Stimulated activated CD4-positive, alpha-beta T cell treated with anti-CD3 and anti-CD28 coated beads, Interleukin-12 subunit alpha, Interleukin-12 subunit beta, amount 100 ng/mL, for 24 hours (primary cell): ENCODE measurements at regions not wholly inside any gene's neighbourhood (a gene's known extent, or its start where the extent isn't known, plus 50 kb on each side); places are given as distances from the start of the nearest gene placed in this dataset.
"Not testable (repeated sequence)": the region's sequence is repeated elsewhere in the genome, so short reads cannot be mapped to it uniquely, and the experiment has no call there.

ENCODE experiments used
- DNase-seq, 2 experiments: peaks; one replicate each; pipeline ENCODE4 v3.0.0-alpha.2; 2020; ENCODE audit warnings: low read depth in 2 of 2

DNA sequence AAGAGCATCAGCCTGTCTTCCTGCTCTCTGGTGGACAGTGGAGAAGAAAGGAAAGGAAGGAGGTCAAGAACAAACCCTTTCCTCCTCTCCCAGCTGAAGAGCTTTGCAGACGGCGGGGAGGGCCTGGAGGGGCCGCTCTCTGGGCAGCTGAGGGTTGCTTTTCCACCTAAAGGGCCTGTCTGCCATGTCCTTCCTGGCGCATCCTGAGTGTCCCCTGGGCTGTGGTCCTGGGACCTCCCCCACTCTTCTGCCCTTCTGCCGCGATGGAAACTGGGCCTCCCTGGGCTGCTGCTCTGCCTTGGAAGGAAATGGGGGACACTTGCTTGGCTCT is 107.0 kb downstream of the ETS2 start:
- no peak for DNase-seq

DNA sequence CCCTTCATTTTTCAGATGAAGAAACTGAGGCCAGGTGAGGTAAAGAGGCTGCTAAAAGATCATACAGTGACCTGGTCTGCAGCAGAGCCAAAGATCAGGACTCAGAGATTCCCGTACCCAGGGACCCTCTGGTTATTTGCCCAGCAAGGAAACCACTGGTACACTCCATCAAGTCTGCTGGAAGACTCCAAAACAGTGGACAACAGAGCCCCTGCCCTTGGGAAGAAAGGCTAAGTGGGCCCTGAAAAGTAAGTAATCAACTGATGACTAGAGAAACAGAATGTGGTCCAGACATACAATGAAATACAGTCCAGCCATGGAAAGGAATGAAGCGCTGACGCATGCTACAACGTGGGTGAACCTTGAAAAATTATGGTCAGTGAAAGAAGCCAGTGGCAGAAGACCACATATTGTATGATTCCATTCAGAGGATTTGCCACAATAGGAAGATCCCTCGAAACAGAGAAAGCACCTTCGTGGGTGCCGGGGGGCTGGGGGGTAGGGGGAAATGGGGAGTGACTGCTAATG is 106.4 kb downstream of the ETS2 start:
- DNase-seq = no peak

DNA sequence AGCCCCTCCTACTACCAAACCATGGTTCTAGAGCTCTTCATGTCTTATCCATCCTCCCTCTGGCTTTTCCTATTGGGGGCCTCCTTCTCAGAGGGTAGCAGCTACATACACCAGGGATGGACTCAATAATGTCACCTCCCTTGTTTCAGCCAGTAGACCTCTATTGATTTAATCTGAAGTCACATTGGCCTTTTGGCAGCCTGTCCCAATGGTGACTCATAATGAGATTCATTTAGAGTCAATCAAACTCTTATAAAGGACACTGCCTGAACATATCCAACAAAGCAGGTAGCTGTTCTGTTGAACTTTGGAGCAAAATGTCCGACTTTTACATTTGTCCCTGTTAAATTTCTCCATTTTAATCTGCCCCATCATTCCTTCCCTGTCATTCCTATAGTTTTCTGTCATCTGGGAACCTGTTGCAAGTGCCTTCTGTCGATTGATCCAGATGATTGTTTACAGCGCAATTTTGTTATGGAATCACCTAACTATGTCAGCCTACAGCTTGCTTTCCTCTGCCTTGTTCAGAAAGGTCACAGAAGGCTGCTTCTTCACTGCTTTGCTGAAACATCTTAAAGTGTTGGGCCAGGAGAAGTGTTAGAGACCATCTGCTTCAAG is 105.9 kb downstream of the ETS2 start:
- no peak for DNase-seq

DNA sequence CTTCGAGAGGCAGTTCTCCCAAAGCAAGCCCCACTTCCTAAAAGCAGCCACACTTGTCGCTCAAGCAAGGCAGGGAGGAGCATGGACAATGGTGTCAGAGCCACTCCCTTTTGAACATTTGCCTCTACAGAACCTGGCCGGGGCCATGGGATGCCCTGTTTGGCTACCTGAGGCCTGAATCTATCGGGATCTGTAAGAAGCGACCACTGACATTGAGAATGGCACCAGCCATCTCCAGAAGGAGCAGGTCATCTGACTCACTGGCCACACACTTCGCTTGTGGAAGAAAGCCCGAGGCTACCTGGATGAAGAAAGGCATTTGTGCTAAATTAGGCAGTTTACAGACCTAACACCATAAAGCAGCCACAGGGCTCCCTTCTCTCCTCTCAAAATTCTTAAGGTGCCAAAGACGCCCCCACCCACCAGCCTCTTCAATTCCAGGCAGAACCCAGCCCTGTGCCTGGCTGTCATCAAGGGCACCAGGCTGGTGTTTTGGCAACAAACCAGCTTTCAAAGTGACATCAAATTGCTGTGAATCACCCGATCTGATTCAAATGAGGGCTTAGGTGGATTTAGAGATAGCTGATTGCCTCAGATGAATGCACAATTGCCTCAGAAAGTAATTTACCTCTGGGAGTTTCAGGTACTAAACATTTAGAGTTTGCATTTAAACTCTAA is 104.8 kb downstream of the ETS2 start:
- no peak for DNase-seq

DNA sequence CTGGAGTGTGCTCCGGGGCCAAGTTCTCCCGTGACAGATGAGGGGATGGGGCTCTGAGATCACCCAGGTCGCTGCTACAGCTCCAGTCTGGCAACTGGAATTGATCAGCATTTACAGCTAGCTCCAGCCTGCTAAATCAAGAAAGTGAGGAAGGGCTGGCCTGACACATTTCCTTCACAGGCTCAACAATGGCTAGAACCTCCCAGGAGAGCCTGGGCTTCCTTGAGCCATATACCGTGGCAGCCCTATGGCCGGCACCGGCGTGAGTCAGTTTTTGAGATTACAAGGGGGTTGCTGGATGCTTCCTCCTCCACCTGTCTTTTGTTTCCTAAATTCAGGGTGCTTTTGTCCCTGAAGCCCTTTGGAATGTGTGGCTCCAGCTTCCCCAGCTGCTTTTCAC is 104.2 kb downstream of the ETS2 start:
- no peak for DNase-seq

DNA sequence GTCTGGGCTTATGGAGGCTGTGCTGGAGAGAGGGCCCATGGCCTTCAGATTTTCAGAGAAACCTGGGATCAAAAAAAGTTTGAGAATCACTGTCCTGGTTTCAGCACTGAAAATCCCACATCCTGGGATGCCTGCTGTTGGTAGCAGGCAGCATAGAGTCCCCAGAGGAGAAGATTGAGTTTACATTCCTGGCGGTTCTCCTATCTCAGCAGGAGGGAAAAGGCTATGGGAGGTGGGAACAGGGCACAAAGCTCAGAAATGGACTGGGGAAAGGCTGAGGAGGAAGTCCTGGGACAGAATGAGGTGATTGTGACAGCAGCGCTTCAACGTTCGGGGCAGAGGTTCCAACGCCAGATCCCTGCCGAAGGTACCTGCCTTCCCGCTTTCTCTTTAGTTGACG is 103.4 kb downstream of the ETS2 start:
- no peak for DNase-seq

DNA sequence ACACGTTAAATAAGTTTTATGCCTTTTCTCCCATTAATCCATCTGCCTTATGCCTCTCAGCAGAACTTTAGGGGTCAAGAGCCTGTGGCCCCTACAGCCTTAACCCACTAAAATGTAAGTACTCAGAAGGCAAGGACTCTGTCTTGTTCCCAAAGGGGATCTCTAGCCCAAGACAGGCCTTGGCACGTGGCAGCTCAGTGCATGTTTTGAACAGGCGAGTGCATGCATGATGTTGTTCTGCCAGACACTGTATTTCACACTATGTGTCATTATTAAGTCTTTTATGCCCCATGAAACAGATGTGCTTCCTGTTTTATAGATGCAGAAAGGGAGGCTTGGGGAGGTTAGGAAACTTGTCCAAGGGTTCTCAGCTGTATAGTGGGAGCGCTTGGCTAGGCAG is 102.8 kb downstream of the ETS2 start:
- DNase-seq = no peak

DNA sequence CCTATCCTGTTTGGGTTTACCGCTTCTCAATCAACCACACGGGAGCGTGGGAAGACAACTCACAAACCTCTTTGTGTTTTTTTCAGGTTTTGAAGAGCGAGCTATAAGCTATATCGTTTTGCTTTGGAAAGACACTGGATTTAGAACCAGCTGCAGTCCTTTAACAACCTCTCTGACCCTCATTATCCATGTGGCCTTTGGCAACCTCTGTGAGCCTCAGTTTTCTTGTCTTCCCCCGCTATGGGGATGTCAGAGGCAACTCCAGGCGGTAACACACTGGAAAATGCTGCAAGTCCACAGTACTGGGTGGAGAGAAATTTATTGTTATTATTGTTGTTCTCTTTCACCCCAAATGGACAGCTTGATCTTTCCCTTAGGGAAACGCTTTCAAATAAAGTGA is 100.0 kb downstream of the ETS2 start:
- no peak for DNase-seq

DNA sequence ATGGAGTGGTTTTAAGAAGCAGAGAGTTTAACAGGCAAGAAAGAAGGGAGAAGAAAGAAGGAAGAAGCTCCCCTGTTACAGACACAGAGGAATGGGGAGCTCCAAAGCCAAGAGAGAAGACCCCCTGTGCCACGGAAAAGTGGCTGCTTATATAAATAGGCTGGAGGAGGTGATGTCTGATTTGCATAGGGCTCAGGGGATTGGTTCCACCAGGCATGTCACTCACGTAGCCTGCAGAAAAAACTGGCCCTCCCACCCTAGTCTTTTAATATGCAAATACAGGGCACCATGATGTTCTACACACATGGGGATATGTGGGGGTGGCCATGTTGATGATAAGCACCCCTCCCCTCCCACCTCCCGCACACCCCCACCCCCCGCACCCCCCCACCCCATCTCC is 99.6 kb downstream of the ETS2 start:
- no peak for DNase-seq

DNA sequence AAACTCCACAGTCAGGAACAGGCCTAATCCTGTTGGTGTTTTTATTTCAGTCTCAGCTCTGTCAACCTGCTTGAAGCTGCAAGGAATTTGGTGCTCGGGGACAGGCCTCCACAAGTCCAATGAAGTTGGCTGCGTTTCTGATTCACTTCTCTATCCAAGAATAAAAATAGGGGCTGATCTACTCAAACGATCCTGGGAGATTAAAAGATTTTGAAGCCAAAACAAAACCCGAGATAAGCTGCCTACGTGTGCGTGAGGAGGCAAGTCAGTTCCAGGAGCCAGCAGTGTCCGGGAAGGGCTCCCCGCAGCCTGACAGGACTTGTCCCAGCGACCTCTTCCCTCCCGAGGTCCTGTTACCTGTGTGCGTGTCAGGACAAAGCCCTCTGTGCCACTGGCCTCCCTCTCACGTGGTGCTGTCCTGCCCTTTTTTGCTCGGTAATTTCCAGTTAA is 98.0 kb downstream of the ETS2 start:
- no peak for DNase-seq

DNA sequence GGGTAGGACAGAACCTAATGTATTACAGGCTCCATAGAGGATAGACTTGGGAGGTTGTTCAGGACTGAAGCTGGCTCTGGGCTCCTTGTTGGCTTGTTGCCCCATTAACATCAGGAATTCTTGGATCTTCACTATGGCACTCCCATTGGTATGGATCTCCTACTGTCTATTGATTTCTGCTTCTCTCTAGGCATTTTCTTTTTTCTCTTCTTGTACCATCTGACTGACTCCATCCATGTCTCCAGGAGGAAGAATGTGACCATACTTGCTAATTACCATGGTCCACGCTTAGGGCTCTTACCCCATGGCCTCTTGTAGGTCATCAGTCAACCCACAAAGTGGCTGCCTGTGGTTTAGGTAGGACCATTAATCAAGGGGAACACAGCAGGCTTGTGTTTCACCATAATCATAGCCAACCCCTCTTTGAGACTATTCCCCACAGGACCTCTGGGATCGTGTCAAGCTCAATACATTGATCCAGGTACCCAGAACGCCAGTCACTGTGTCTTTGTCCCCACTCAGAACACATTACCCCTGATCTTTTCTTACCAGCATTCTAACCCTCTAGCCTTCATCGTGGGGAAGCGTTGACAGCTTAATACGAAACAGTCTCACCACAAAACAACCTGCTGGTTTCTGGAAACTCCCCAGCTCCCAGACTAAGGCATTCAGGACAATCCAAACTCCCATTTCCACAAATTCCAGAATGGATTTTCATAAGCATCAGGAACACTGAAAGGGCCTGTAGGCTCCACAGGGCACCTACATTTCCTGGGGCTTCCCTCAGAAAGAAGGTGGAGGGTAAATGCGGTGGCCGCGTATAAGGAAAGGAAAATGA is 97.1 kb downstream of the ETS2 start:
- no peak for DNase-seq

DNA sequence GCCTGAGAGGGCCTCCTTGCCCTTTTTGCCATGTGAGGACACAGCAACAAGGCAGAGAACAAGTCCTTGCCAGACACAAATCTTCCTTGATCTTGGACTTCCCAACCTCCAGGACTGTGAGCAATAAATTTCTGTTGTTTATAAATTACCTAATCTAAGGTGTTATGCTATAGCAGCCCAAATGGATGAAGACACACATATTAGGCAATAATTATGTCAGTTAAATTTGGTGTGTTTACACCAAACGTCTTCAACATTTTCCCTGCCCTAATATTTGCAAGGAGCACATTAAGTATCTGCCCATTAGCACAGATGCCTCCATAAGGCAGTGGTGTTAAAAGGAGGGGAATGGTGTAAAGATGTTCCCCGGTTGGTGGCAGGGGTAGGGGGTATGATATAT is 94.8 kb downstream of the ETS2 start:
- no peak for DNase-seq

DNA sequence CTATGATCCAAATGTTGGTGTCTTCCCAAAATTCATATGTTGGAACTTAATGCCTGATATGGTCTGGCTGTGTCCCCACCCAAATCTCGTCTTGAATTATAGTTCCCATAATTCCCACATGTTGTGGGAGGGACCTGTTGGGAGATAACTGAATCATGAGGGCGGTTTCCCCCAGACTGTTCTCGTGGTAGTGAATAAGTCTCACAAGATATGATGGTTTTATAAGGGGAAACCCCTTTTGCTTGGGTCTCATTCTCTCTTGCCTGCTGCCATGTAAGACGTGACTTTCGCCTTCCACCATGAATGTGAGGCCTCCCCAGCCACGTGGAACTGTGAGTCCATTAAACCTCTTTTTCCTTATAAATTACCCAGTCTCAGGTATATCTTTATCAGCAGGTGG is 94.3 kb downstream of the ETS2 start:
- not testable (repeated sequence) for DNase-seq

DNA sequence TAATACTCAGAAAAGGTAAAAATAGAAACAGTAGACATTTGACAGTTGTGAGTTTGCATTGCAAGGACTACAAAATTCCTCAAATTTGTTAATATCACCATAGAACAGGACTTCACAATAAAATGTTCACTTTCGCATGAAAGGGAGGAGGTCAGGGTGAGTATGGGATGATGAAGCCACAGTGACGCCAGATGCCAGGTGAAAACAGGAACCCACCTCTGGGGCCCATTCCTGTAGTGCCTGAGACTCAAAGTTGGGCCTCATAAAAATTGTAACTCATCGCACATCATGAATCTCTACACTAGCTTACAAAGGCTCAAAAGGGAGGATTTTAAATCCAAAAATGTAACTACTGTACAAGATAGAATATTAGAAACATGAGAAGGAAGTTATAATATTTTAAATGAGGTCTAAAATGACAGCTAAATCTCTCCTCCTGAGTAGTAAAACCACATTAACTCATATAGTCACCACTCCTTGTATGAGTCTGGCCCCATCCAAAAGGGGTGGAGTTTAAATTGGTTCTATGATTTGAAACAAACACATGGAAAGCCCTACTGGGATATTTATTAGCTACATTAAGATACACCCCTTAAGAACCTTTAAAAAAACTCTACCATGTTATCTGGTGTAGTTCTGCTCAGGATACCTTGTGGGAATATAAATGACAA is 93.7 kb downstream of the ETS2 start:
- DNase-seq = no peak

DNA sequence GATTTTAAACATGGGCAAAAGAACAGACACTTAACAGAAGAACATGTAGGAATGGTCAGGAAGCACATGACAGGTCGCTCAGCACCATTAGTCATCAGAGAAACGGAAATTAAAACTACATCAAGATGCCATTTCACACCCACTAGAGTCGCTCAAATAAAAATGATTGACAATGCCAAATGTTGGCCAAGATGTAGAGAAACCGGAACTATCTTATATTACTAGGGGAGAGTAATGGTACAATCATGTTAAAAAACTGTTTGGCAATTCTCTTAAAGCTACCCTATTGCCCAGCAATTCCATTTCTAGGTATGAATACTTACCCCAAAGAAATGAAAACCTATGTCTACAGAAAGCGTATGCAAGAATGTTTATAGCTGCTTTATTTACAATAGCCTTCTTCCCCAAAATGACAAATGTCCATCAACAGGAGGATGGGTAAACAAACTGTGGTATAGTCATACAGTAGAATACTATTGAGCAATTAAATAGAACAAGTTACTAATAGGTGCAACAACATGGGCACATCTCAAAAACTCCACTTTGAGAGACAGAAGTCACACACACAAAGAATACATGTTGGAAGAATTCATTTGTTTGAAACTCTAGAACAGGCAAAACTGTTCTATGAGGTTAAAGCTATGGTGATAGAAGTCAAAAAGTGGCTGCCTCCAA is 92.8 kb downstream of the ETS2 start:
- no peak for DNase-seq

DNA sequence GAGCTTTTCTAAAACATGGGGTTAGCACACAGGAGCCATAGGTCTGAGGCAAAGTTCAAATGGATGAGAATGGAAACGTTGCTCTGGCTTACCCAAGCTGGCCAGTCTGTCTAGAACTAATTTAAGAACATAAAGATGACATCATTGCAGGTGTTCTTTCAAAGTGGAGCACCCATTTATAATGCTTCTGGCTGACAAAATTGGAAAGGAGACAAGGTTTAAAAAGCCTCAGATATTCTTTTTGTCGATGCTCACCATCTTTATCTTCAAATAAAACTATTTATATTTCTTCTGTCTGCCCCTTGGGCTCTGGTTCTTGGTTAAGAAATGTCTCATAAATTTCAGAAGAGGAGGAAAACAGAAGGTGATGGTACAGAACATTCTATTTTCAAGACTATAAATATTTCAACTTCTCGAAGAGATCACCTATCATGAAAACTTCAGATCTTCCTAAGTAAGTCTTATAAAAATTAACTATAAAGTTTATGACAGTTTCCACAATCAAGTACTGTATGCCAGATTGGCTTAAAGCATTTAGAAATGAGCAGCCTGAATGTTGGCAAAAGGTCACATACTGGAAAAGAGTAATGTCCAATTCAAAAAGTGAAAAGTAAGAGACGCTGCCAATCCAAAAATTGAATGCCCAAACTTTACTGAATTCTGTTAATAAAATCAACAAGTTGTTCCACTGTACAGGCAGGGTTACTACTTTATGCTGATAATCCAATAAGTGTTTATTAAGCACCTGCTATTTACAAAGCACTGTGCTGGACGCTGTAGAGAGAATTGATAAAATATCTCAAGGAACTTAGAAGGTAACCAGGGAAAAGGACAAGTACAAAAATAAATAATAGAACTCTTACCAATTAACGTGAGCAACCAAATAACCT is 92.0 kb downstream of the ETS2 start:
- DNase-seq = no peak

DNA sequence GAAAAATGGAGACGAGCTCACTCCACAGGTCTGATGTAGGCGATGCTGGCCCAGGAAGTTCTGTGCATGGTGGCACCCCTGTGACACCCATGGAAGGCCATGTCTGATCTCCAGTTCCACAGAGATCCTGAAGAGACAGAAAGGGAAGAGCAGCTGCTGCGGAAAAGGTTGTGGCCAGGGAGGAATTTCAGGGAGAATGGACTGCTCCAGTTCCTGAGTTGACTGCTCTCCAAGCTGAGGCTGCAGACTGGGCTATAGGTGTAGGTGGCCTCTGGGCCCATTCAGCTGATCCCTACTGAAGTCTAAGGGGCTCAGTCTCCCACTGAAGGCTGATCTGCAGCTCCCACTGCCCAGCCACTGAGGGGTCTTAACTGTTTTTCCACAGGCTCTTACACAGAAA is 89.2 kb downstream of the ETS2 start:
- no peak for DNase-seq

DNA sequence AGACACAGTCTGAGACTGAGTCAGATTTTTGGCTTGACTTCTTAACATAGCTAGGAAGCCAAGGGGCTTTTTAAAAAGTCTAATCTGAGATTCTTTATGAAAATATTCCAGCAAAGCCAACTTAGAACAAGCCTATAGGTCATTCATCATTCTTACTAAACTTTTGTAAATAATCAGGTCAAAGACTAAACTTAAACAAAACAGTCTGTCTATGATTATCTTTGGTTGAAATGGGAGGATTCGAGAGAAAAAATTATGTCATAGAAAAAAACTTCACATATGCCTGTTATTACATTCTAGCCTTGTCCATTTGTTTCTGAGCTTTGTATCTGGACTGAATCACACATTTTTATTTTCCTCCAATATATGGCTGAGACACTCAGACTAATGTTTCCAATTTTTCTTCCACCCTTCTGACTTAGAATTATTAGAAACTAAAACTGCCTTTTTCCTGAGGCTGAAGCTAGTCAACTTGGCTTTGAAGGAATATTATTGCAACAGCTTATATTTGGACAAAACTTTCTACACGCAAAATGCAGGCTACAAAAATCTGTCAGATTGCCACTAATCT is 83.3 kb downstream of the ETS2 start:
- DNase-seq = no peak

DNA sequence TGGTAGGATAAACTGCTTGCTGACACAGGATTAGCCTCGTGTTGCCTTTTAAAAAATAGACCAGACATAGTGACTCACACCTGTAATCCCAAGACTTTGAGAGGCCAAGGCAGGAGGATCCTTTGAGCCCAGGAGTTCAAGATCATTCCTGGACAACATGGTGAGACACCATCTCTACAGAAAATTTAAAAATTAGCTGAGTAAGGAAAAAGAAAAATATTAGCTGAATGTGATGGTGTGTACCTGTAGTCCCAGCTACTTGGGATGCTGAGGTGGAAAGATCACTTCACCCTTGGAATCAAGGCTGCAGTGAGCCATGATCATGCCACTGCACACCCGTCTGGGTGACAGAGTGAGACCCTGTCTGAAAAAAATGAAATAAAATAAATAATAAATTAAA is 82.0 kb downstream of the ETS2 start:
- DNase-seq = no peak

DNA sequence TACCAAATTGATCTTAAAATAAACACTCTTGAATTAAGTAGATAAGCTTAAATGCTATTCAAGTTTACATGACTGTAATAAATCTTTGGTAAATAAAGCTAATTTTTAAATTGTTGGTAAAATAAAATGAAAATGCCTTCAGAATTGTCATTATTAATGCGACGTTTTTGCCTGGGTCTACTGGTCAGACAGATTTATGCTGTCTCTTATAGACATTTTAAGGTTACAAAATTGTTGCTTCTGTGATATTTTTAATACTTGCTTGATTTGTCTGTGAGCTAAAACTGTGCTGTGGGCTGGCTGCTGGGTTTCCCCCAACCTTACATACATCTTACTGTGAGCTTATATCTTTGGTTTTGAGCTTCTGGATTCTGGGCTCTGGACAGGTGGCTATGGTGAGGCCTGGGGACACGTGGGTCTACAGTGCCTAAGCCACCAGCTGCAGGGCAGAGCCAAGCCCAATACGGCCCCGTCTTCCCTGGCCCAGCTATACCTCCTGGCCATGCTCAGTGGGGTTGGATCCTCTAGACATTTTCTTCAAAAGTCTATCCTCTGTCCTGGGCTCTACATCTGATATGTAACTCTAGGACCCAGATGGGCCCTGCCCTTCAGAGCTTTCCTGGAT is 81.4 kb downstream of the ETS2 start:
- no peak for DNase-seq
